ENCODE measurements at regions not wholly inside any gene's neighbourhood (a gene's known extent, or its start where the extent isn't known, plus 50 kb on each side); places are given as distances from the start of the nearest gene placed in this dataset.

DNA sequence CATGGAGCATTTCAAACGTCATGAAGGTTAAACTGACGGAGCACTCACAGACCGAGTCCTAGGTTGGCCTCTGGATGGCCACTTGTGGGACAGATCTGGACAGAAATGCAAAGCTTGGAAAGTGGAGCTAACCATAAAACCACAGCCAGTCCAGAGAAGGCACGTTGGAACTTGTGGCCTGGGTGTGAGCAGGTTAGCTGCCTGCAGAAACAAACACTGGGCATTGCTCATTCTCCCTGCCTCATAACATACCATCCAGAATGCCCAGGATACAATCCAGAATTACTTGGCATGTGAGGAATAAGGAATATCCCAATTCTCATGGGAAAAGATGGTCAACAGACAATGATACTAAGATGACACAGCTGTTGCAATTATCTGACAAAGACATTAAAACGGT, 1005.0 kb downstream of the TBC1D22A start:
- Histone ChIP-seq H3K36me3 (no peaks in the 10 kb centered on the region), H3K4me1 (no peaks in the 10 kb centered on the region), H3K4me3 (no peak overlapping the region), H3K9me3 (peaks cover 0 to 13% (median 0%) of the 10 kb centered on the region in 12 donors), H3K27ac (no peak overlapping the region), H3K27me3 (peaks cover 0 to 20% (median 4%) of the 10 kb centered on the region in 9 donors)
- intact Hi-C loops (cut with DNase I), result no loop called here
- no peak for TF ChIP-seq POLR2A (IDR thresholded peaks at IDR 0.05)
- TF ChIP-seq CTCF (IDR thresholded peaks at IDR 0.05), result no peak
- 63 to 85% (median 78%) methylated on average over 5 of the region's 5 CpGs for WGBS, 4 donors
- ATAC-seq (no peak), DNase-seq (no peak)

DNA sequence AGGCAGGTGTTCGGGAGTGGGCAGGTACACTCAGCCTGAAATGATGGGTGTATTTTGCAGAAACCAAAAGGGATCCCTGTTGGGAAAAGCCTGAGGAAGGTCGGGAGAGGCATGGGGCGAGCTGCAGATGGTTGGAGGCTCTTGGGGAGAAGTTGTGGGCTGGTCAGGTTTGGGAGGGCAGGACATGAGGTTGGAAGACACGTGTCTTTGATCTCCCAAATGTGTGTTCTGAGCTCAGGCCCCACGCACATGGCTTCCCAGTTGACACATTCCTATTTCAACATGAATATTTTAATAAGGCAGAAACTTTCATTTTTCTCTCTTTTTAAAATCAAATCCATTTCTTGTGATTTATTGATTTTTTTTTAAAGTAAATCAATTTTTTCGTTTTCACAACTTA, 1003.3 kb downstream of the TBC1D22A start:
- no peak overlapping the region for H3K27ac ChIP-seq
- peaks cover 0 to 33% (median 3%) of the 10 kb centered on the region in 9 donors for H3K27me3 ChIP-seq
- DNase-seq (no peak), ATAC-seq (no peak)
- no peak for TF ChIP-seq POLR2A (IDR thresholded peaks at IDR 0.05)
- TF ChIP-seq CTCF (IDR thresholded peaks at IDR 0.05), result no peak
- no peak overlapping the region for H3K4me3 ChIP-seq
- 68 to 71% (median 69%) methylated on average over 6 of the region's 6 CpGs for WGBS, 4 donors
- intact Hi-C loops (cut with DNase I), result no loop called here
- peaks cover 0 to 1% (median 0%) of the 10 kb centered on the region in 12 donors for H3K9me3 ChIP-seq
- no peaks in the 10 kb centered on the region for H3K36me3 ChIP-seq
- H3K4me1 ChIP-seq, result no peaks in the 10 kb centered on the region

DNA sequence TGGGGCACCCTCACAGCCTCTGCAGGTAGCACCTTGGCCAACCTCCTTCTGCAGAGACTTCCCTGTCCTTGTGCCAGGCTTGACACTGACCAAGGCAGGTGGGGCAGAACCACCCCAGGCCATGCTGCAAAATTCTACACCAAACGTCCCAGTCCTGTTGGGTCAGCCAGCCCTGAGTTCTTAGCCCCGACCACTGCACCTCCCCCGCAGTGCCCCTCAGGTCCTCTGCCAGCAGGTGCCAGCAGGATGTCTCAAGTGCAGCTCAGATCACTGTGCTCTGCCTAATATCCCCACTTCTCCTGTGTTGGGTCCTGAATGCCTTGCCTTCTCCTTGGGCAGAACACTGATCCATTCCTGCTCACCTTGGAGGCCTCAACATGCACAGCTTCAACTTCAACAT, 999.7 kb downstream of the TBC1D22A start:
- Histone ChIP-seq H3K4me1 (no peaks in the 10 kb centered on the region), H3K27me3 (peaks cover 0 to 30% (median 3%) of the 10 kb centered on the region in 9 donors), H3K4me3 (no peak overlapping the region), H3K27ac (no peak overlapping the region), H3K9me3 (peaks cover 0 to 3% (median 0%) of the 10 kb centered on the region in 12 donors), H3K36me3 (no peaks in the 10 kb centered on the region)
- intact Hi-C loops (cut with DNase I), result loop anchor here in 1 of 10 donors (5.0 kb wide), 1 partner anchor 50 kb away; no protein-coding TSS in a partner anchor
- TF ChIP-seq CTCF (IDR thresholded peaks at IDR 0.05), result no peak
- TF ChIP-seq POLR2A (IDR thresholded peaks at IDR 0.05), result no peak
- DNase-seq (no peak), ATAC-seq (no peak)
- 69 to 84% (median 78%) methylated on average over 3 of the region's 3 CpGs for WGBS, 4 donors

DNA sequence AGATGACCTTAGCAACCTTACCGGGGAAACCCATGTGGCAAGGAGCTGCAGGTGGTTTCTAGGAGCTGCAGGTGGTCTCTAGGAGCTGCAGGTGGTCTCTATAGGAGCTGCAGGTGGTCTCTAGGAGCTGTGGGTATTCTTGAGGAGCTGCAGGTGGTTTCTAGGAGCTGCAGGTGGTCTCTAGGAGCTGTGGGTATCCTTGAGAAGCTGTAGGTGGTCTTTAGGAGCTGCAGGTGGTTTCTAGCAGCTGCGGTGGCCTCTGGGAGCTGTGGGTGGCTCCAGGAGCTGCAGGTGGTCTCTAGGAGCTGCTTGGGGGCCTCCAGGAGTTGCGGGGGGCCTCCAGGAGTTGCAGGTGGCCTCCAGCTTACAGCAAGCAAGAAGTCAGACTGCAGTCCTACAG, 997.5 kb downstream of the TBC1D22A start:
- no peak for ATAC-seq
- intact Hi-C loops (cut with DNase I), result loop anchor here in 1 of 10 donors (5.0 kb wide), 1 partner anchor 52 kb away; no protein-coding TSS in a partner anchor
- 53 to 74% (median 72%) methylated on average over 3 of the region's 3 CpGs for WGBS, 4 donors

More for the DNA sequence above, 997.5 kb downstream of the TBC1D22A start:
- Histone ChIP-seq H3K4me3 (no peak overlapping the region), H3K27me3 (peaks cover 0 to 30% (median 0%) of the 10 kb centered on the region in 9 donors), H3K4me1 (no peaks in the 10 kb centered on the region), H3K36me3 (no peaks in the 10 kb centered on the region), H3K27ac (no peak overlapping the region), H3K9me3 (peaks cover 0 to 4% (median 0%) of the 10 kb centered on the region in 12 donors)
- DNase-seq, result no peak
- no peak for TF ChIP-seq POLR2A (IDR thresholded peaks at IDR 0.05)
- no peak for TF ChIP-seq CTCF (IDR thresholded peaks at IDR 0.05)

Measured in heart left ventricle (tissue), 16 donors.